Ovary (tissue), 7 donors: ENCODE measurements at regions not wholly inside any gene's neighbourhood (a gene's known extent, or its start where the extent isn't known, plus 50 kb on each side); places are given as distances from the start of the nearest gene placed in this dataset.

Experiments used
- DNase-seq, 5 donors: peaks; one replicate each; pipeline ENCODE4 v3.0.0-alpha.2; 2019 to 2020
- H3K27ac ChIP-seq, 2 donors: fragments of 200-600 bp; one replicate each; pipeline versions ENCODE4 v1.5.1 to v1.8.0; 2019 to 2022
- H3K27me3 ChIP-seq: fragments of 200-600 bp; one replicate; pipeline ENCODE4 v1.8.0; 2022
- H3K36me3 ChIP-seq: fragments of 200-600 bp; sonication (generic); one replicate; pipeline ENCODE4 v1.5.1; 2019
- H3K4me1 ChIP-seq: one replicate; pipeline ENCODE4 v1.8.1; 2013; ENCODE audit warnings: mild to moderate bottlenecking, moderate library complexity; ENCODE audit not compliant: insufficient read depth
- H3K4me3 ChIP-seq: fragments of 200-600 bp; sonication (generic); one replicate; pipeline ENCODE4 v1.5.1; 2017
- H3K9me3 ChIP-seq, 2 donors: fragments of 200-600 bp in 1 of 2; sonication (generic) in 1 of 2; one replicate each; pipeline versions ENCODE4 v1.5.1 to v1.8.1; 2013 to 2019; ENCODE audit warnings: mild to moderate bottlenecking in 1 of 2, moderate library complexity in 1 of 2
- CTCF ChIP-seq, 3 donors: fragments of 450-650 bp in 2 of 3; fragments of 200-600 bp in 1 of 3; IDR thresholded peaks; one replicate each; pipeline versions ENCODE4 v1.5.1 to v1.8.0; 2016 to 2022; ENCODE audit warnings: antibody characterized with exemption in 3 of 3, mild to moderate bottlenecking in 1 of 3
- EP300 ChIP-seq: sonication (generic); formaldehyde crosslinking; IDR thresholded peaks from one replicate; pipeline ENCODE4 v1.6.1; 2017; ENCODE audit warnings: antibody characterized with exemption
- POLR2A ChIP-seq: fragments of 450-650 bp; IDR thresholded peaks from one replicate; pipeline ENCODE4 v1.6.1; 2017; ENCODE audit warnings: antibody characterized with exemption, mild to moderate bottlenecking, moderate library complexity
- WGBS, 3 donors: extraction: QIAGEN DNeasy Blood & Tissue Kit in 1 of 3; methylation state at CpG; one replicate each; pipeline versions ENCODE4 v1.1.5 to v1.1.7; 2013 to 2017; 5-methylcytosine and 5-hydroxymethylcytosine counted together
- intact Hi-C, 4 donors: fragments of 100-400 bp; cut with DNase I; formaldehyde crosslinking; loops; one replicate each; pipeline versions ENCODE4 v1.11.0 to v1.15.1; 2022 to 2023
- donor health status: DM: no; HTN: no; CAD: no; lungs with moderate emphysema.
- donor health status: DM: no; HTN: no; CAD: no.
- donor health status: Bipolar disorder and iron deficiency.
- donor health status: DM: no; HTN: no; CAD: no.
- donor health status: DM: yes; HTN: yes; CAD: no.

DNA sequence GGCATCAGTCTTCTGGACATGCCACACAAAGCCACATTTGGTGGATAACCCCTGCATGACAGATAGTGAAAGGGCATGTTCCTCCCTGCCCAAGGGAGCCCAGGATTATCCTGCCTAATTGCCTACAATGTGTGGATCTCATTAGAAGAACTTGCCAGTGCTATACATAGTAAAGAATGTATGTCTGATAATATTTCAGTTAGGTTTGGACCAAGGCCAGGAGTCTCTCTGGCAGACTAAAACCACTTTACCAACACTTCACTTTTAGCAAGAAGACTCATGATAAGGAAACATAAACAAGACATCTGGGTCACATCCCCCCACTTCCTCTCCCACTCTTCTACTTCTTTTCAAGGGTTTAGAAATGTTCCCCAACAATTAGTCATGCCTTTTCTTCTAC is 196.7 kb downstream of the MTERF1 start:
- H3K4me1 ChIP-seq: no peaks in the 10 kb centered on the region
- H3K36me3 ChIP-seq: no peaks in the 10 kb centered on the region
- H3K9me3 ChIP-seq: peaks cover 0 to 11% of the 10 kb centered on the region in 2 donors
- intact Hi-C loops: no loop called here
- H3K27ac ChIP-seq: no peak overlapping the region
- no peak for DNase-seq
- H3K4me3 ChIP-seq: no peak overlapping the region
- no peaks in the 10 kb centered on the region for H3K27me3 ChIP-seq
- TF ChIP-seq EP300 (no peak), POLR2A (no peak), CTCF (IDR thresholded peaks at IDR 0.05) (no peak)

DNA sequence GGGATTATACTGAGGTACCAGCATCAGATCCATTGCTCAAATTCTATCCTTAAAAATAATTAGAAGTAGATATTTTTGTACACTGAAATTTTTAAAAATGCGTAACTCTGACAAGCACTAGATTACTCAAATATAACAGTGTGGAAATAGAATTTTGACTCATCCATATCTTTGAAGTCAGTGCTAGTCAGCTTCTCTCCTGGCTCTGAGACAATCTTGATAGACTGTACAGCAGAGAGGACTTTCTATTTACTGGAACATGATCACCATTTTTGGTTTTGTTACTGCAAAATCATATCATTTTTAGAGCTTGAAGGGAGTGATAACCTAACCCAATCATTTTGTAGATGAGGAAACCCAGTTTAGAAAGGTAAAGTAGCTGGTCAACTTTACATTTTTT is 195.0 kb downstream of the MTERF1 start:
- Histone ChIP-seq H3K4me1 (no peaks in the 10 kb centered on the region), H3K27ac (no peak overlapping the region), H3K9me3 (peaks cover 0 to 11% of the 10 kb centered on the region in 2 donors), H3K4me3 (no peak overlapping the region), H3K36me3 (no peaks in the 10 kb centered on the region), H3K27me3 (no peaks in the 10 kb centered on the region)
- WGBS, 3 donors: 68 to 87% (median 81%) methylated on average over 1 of the region's 1 CpG
- TF ChIP-seq EP300 (no peak), POLR2A (no peak), CTCF (IDR thresholded peaks at IDR 0.05) (no peak)
- no peak for DNase-seq
- intact Hi-C loops: no loop called here

- Histone ChIP-seq H3K36me3 (no peaks in the 10 kb centered on the region), H3K9me3 (no peaks in the 10 kb centered on the region), H3K27me3 (no peaks in the 10 kb centered on the region), H3K4me3 (no peak overlapping the region), H3K4me1 (no peaks in the 10 kb centered on the region), H3K27ac (no peak overlapping the region)
- intact Hi-C loops: no loop called here
- DNase-seq: no peak
- WGBS, 3 donors: 17 to 32% (median 19%) methylated on average over 1 of the region's 1 CpG
- TF ChIP-seq EP300 (no peak), POLR2A (no peak), CTCF (IDR thresholded peaks at IDR 0.05) (no peak)
Observed at GRCh38 chr7:91690541-91691070, 189.9 kb downstream of the MTERF1 start.

DNA sequence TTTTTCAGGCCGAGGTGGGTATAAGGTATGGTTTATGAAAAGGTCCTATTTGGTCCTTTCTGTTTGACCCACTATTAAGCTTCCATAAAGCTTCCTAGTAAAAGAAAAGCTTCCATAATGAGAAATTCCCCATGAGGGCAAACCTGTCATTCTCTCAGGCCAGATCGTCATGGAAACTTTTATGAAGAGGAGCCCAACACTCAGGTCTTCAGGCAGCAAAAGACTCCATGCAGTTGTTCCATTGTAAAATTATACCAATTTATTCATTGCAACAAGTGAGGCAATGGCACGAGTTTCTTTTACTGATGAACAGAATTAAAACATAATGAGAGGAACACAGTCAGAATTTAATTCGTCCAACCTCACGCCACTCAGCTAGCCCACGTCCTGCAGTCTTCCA is 188.6 kb downstream of the MTERF1 start:
- H3K27ac ChIP-seq: no peak overlapping the region
- no peak for TF ChIP-seq EP300
- TF ChIP-seq POLR2A: no peak
- TF ChIP-seq CTCF (IDR thresholded peaks at IDR 0.05): no peak
- intact Hi-C loops: no loop called here

More for the DNA sequence above, 188.6 kb downstream of the MTERF1 start:
- no peaks in the 10 kb centered on the region for H3K36me3 ChIP-seq
- no peak overlapping the region for H3K4me3 ChIP-seq
- H3K27me3 ChIP-seq: no peaks in the 10 kb centered on the region
- no peak for DNase-seq
- H3K9me3 ChIP-seq: no peaks in the 10 kb centered on the region
- whole genome bisulfite sequencing, 3 donors: 93 to 95% (median 94%) methylated on average over 6 of the region's 6 CpGs
- H3K4me1 ChIP-seq: no peaks in the 10 kb centered on the region
